Astrocyte (in vitro differentiated cells and primary cell): ENCODE measurements at regions not wholly inside any gene's neighbourhood (a gene's known extent, or its start where the extent isn't known, plus 50 kb on each side); places are given as distances from the start of the nearest gene placed in this dataset.

Experiments
- EZH2 ChIP-seq: IDR thresholded peaks from 2 replicates; pipeline ENCODE4 v1.6.1; 2012; ENCODE audit warnings: mild to moderate bottlenecking, low read length, inconsistent platforms; ENCODE audit not compliant: insufficient read depth
- TF ChIP-seq, protein P1 (sequence below): IDR thresholded peaks from 2 replicates; pipeline ENCODE4 v1.5.1; 2011; ENCODE audit warnings: low read depth, mild to moderate bottlenecking, inconsistent platforms, low read length, moderate library complexity; ENCODE audit not compliant: insufficient read depth

DNA sequence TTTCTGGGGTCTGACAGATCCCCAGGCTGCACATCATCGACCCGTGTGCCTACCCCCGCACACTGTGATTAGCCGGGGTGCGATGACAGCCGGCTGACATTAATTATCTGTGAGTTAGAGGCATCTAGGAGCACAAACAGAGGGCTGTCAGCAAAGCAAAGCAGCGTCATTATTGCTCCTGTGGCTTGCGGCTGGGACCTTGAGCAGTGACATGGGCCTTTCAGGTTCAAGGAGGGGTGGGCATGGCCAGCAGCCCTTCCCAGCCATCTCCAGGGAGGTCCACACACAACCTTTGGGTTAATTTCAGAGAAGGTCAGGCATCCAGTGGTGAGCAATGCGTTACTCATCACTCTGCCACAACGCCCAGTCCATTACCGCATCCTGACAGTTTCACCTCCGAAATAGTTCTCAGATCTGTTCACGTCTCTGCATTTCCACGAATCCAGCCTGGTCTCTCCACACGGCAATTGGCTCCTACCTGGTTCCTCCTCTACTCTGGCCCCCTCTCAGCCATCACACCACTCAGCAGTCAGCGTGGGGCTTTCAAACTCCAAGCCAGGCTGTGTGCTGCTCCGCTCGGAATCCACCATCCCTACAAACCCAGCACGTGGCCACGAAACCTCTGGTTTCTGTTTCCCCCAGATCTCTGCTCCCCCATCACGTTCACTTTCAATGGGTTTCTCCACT lies 249.7 kb upstream of the C16orf82 start:
- TF ChIP-seq, protein P1, sequence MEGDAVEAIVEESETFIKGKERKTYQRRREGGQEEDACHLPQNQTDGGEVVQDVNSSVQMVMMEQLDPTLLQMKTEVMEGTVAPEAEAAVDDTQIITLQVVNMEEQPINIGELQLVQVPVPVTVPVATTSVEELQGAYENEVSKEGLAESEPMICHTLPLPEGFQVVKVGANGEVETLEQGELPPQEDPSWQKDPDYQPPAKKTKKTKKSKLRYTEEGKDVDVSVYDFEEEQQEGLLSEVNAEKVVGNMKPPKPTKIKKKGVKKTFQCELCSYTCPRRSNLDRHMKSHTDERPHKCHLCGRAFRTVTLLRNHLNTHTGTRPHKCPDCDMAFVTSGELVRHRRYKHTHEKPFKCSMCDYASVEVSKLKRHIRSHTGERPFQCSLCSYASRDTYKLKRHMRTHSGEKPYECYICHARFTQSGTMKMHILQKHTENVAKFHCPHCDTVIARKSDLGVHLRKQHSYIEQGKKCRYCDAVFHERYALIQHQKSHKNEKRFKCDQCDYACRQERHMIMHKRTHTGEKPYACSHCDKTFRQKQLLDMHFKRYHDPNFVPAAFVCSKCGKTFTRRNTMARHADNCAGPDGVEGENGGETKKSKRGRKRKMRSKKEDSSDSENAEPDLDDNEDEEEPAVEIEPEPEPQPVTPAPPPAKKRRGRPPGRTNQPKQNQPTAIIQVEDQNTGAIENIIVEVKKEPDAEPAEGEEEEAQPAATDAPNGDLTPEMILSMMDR: no peak
- no peak for TF ChIP-seq EZH2
